ENCODE measurements at regions not wholly inside any gene's neighbourhood (a gene's known extent, or its start where the extent isn't known, plus 50 kb on each side); places are given as distances from the start of the nearest gene placed in this dataset.

- TF ChIP-seq EZH2 (IDR thresholded peaks at IDR 0.05; ENCODE audit: borderline replicate concordance, low read depth, low read length, severe bottlenecking), result no peak
- TF ChIP-seq CTCF (IDR thresholded peaks at IDR 0.05; ENCODE audit: borderline replicate concordance, extremely low read depth, low read length, poor library complexity, severe bottlenecking), result no peak
These were observed 245.7 kb upstream of the HES1 start for GRCh38 chr3:193890016-193890897.
